Right cardiac atrium (tissue), 5 donors: ENCODE measurements at regions not wholly inside any gene's neighbourhood (a gene's known extent, or its start where the extent isn't known, plus 50 kb on each side); places are given as distances from the start of the nearest gene placed in this dataset.
"Not testable (repeated sequence)": the region's sequence is repeated elsewhere in the genome, so short reads cannot be mapped to it uniquely, and the experiment has no call there.

Experiments used
- ATAC-seq, 2 donors: fragments of 200-7000 bp; cut with Tn5 transposase; one replicate each; pipeline versions ENCODE4 v1.8.0 to v1.9.1; 2020; ENCODE audit warnings: moderate library complexity in 2 of 2, mild to moderate bottlenecking in 1 of 2
- DNase-seq, 3 donors: peaks; one replicate each; pipeline ENCODE4 v3.0.0-alpha.2; 2020
- H3K27ac ChIP-seq: one replicate; pipeline ENCODE4 v1.5.1; 2013; ENCODE audit warnings: mild to moderate bottlenecking, low read length, control low read depth, moderate library complexity
- H3K27me3 ChIP-seq: one replicate; pipeline ENCODE4 v1.6.1; 2013; ENCODE audit not compliant: control insufficient read depth, insufficient read depth
- H3K4me1 ChIP-seq: one replicate; pipeline ENCODE4 v1.6.1; 2013; ENCODE audit warnings: low read length; ENCODE audit not compliant: control insufficient read depth, insufficient read depth
- H3K4me3 ChIP-seq: one replicate; pipeline ENCODE4 v1.5.1; 2013; ENCODE audit warnings: low read length, control low read depth
- H3K9me3 ChIP-seq: one replicate; pipeline ENCODE4 v1.6.1; 2013; ENCODE audit warnings: low read length; ENCODE audit not compliant: control insufficient read depth
- WGBS: extraction: QIAGEN DNeasy Blood & Tissue Kit; methylation state at CpG from one replicate; pipeline ENCODE4 v1.1.7; 2013; 5-methylcytosine and 5-hydroxymethylcytosine counted together
- intact Hi-C, 4 donors: fragments of 100-400 bp; cut with DNase I; formaldehyde crosslinking; loops; one replicate each; pipeline versions ENCODE4 v1.11.0 to v1.14.0; 2022 to 2023
- donor health status: healthy with polysubstance abuse.
- donor health status: DM: no; HTN: yes; CAD: no.
- donor health status: DM: no; HTN: no; CAD: no.
- donor health status: DM: no; HTN: yes; CAD: no; lungs with severe emphysema.
- donor health status: DM: yes; HTN: yes; CAD: no.

DNA sequence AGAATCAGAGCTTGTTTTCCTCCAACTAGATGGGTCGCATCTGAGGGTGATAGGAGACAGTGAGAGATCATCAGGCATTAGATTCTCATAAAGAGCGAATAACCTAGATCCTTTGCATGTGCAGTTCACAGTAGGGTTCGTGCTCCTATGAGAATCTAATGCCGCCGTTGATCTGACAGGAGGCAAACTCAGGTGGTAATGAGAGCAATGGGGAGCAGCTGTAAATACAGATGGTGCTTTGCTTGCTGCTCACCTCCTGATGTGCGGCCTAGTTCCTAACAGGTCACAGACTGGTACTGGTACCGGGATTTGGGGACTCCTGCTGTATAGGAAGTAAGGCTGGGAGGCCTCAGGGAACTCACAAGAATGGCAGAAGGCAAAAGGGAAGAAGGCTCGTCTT lies 276.5 kb downstream of the FAT4 start:
- no peak for ATAC-seq
- H3K9me3 ChIP-seq, result no peaks in the 10 kb centered on the region
- no peak overlapping the region for H3K27ac ChIP-seq
- H3K4me3 ChIP-seq, result no peak overlapping the region
- intact Hi-C loops, result no loop called here
- 96% methylated on average over 8 of the region's 8 CpGs for WGBS
- DNase-seq, result no peak
- H3K4me1 ChIP-seq, result no peaks in the 10 kb centered on the region
- no peaks in the 10 kb centered on the region for H3K27me3 ChIP-seq

DNA sequence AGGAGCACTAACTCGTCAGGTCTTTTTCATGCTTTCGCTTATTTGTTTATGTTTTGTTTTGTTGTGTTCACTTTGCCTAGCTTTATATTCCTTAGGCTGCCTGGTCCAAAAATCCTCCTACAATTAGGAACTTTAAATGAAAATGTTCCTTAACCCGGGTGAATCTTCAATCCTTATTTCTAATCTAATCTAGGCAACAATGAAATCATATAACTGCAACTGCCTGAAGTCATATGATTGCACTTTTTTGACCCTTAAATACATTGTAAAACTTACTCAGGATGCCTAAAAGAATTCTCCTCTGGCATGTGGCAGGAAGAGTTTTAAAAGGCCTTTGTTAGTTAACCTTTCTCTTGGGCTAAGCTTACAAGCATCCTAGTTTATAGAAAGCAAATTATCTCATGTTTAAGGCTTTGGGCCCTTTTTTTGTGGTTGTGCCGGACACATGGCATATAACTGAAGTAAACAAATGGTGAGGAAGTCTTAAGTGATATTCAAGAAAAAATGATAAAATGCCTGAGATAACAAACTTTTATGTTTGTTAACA lies 279.4 kb downstream of the FAT4 start:
- Histone ChIP-seq H3K4me1 (no peaks in the 10 kb centered on the region), H3K27ac (no peak overlapping the region), H3K4me3 (no peak overlapping the region), H3K27me3 (no peaks in the 10 kb centered on the region), H3K9me3 (no peaks in the 10 kb centered on the region)
- DNase-seq, result no peak
- no peak for ATAC-seq
- 81% methylated on average over 4 of the region's 4 CpGs for WGBS
- intact Hi-C loops, result no loop called here

DNA sequence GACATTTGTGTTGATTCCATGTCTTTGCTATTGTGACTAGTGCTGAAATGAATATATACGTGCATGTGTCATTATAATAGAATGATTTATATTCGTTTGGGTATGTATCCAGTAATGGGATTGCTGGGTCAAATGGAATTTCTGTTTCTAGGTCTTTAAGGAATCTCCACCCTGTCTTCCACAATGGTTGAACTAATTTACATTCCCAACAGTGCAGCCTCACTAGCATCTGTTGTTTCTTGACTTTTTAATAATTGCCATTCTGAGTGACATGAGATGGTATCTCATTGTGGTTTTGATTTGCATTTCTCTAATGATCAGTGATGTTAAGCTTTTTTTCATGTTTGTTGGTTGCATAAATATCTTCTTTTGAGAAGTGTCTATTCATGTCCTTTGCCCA lies 291.2 kb downstream of the FAT4 start:
- H3K27me3 ChIP-seq, H3K27ac ChIP-seq, H3K9me3 ChIP-seq, ATAC-seq, H3K4me1 ChIP-seq, DNase-seq, H3K4me3 ChIP-seq, intact Hi-C loops: not testable (repeated sequence)
- 89% methylated on average over 2 of the region's 2 CpGs for WGBS

DNA sequence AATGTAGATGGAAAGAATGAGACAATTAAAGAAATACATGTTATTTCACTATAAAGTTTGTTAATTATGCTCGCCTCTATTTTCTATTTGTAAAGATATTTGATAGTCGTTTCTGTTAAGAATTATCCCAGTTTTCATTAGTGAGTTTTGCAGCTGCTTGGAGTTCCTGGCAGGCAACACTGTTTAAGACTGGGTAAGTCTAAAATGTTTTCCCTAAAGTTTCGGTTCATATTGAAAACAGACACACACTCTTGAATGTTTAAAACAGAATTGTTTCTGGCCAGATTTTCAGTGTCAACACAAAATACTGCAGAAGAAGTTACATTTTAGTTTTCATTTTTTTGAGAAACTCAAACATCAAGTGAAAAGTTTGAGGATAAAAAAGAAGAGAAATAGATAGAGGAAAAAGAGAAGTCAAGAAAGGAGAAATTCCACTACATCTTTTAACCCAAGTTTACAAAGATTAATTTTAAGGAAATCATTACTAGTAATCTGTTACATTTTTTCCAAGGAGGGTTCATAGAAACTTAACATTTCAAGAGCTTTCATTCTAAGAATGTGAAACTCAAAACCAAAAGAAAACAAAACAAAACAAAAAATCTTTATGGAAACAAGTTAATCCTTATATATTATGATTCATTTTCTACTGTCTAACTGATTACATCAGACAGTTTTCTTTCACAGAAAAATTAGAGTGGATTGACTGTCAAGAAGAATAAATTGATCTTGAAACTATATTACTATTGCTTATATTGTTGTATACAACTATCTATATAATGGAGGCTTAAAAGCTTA lies 305.5 kb downstream of the FAT4 start:
- DNase-seq (peak in 1 of 3 donors; percentile 7), ATAC-seq (no peak)
- no peak overlapping the region for H3K4me3 ChIP-seq
- intact Hi-C loops, result no loop called here
- H3K9me3 ChIP-seq, result no peaks in the 10 kb centered on the region
- H3K4me1 ChIP-seq, result no peaks in the 10 kb centered on the region
- WGBS, result 41% methylated on average over 3 of the region's 3 CpGs
- H3K27me3 ChIP-seq, result no peaks in the 10 kb centered on the region
- no peak overlapping the region for H3K27ac ChIP-seq

DNA sequence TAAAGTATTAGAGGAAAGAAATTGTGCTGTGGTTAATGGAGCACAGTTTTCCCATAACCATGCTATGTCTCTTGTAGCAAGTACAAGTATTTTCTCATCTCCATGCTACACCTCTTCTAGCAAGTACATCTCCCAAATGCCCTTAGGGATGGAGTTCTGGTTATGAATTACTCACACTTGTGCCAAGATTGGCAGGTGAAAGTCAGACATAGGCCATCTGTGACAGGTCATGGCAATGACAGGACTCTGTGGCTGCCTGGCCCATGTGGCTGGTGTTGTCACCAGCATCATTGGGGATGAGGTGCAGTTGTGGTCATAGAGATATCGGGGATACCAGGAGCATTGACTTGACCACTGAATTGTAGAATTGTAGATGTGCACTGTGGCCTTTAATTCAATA lies 310.2 kb downstream of the FAT4 start:
- Histone ChIP-seq H3K27me3 (no peaks in the 10 kb centered on the region), H3K27ac (no peak overlapping the region), H3K4me3 (no peak overlapping the region), H3K4me1 (no peaks in the 10 kb centered on the region), H3K9me3 (no peaks in the 10 kb centered on the region)
- intact Hi-C loops, result no loop called here
- 92% methylated on average over 1 of the region's 1 CpG for WGBS
- no peak for ATAC-seq
- DNase-seq, result no peak

DNA sequence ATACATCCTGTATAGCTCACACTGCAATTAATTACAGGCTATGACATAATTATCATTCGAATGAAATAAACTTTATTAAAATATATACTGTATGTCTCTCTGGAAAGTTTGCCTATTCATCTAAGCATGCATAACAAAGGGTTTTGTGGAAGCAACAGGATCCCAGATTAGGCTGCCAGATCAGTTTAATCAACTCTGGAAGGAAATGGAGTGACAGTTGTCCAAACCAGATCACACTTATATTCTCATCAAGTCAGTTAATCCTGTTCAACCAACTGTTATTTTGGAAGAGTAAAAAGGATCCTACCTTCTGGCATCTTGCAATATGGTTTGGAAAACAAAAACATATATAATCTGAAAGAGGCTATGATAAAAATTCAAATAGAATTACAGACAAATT lies 312.2 kb downstream of the FAT4 start:
- Histone ChIP-seq H3K4me1 (no peaks in the 10 kb centered on the region), H3K9me3 (no peaks in the 10 kb centered on the region), H3K4me3 (no peak overlapping the region), H3K27ac (no peak overlapping the region), H3K27me3 (no peaks in the 10 kb centered on the region)
- ATAC-seq (no peak), DNase-seq (no peak)
- intact Hi-C loops, result no loop called here
- 51% methylated on average over 1 of the region's 1 CpG for WGBS

DNA sequence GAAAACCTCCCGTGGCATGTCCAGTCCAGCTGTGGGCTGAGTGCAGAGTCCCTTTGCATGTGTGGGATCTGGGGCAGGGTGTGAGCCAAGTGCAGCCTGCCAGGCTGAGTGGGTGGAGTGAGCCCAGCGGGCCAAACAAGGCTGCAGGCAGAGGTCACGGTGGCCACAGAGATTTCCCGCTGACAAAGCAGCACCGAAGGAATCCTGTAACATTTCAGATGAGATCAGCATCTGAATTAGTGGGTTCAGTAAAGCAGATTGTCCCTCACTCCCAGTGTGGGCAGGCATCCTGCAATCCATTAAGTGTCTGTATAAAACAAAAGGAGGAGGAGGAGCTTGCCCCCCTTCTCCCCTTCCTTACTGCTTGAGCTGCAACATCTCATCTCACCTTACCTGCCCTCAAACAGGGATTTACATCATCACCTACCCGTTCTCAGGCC lies 324.4 kb downstream of the FAT4 start:
- DNase-seq, result peak; percentile 53 to 84 (median 78)
- H3K4me3 ChIP-seq, result no peak overlapping the region
- intact Hi-C loops, result no loop called here
- ATAC-seq, result peak; percentile 95 to 97
- H3K9me3 ChIP-seq, result no peaks in the 10 kb centered on the region
- H3K4me1 ChIP-seq, result no peaks in the 10 kb centered on the region
- 28% methylated on average over 6 of the region's 6 CpGs for WGBS
- no peak overlapping the region for H3K27ac ChIP-seq
- H3K27me3 ChIP-seq, result no peaks in the 10 kb centered on the region

DNA sequence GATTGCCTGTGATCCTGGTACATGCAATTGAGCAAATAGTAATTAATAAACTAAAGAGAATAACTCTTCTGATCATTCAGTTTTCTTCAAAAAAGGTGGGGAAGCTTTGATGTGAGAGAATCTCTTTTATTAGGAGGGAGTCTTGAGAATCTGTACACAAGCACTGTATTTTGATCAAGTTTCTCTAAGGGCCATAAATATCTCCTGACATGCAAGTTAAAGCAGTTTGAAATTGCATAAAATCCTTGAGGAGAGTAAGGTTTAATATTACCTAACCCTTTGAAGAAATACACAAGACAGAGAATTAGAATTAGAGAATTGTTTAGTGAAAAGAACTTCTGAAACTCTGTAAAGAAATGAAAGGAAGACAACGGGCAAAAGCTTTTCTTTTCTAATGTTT lies 326.9 kb downstream of the FAT4 start:
- no peak overlapping the region for H3K4me3 ChIP-seq
- no peaks in the 10 kb centered on the region for H3K27me3 ChIP-seq
- DNase-seq (no peak), ATAC-seq (no peak)
- WGBS, result 61% methylated on average over 1 of the region's 1 CpG
- H3K27ac ChIP-seq, result no peak overlapping the region
- no peaks in the 10 kb centered on the region for H3K9me3 ChIP-seq
- intact Hi-C loops, result no loop called here
- H3K4me1 ChIP-seq, result no peaks in the 10 kb centered on the region

DNA sequence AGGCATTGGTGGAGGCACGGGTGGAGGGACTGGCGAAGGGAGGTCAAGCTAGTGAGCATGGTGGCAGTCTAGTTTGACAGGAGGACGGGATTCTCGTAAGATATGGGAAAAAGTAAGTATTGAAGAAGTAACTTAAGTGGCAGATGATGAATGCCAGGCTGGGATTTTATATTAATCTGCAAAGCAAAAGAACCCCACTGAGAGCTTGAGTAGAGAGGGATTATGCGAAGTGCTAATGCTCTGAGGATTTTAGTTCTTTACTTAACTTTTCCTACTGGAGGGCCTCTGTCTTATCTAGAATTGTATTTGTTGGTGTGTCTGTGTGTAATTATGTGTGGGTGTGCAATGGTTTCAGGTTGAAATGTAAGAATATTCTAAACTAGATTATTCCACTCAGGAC lies 327.9 kb downstream of the FAT4 start:
- H3K9me3 ChIP-seq, result no peaks in the 10 kb centered on the region
- DNase-seq, result no peak
- no peaks in the 10 kb centered on the region for H3K4me1 ChIP-seq
- ATAC-seq, result no peak
- H3K27ac ChIP-seq, result no peak overlapping the region
- WGBS, result 94% methylated on average over 5 of the region's 5 CpGs
- H3K4me3 ChIP-seq, result no peak overlapping the region
- intact Hi-C loops, result no loop called here
- no peaks in the 10 kb centered on the region for H3K27me3 ChIP-seq

DNA sequence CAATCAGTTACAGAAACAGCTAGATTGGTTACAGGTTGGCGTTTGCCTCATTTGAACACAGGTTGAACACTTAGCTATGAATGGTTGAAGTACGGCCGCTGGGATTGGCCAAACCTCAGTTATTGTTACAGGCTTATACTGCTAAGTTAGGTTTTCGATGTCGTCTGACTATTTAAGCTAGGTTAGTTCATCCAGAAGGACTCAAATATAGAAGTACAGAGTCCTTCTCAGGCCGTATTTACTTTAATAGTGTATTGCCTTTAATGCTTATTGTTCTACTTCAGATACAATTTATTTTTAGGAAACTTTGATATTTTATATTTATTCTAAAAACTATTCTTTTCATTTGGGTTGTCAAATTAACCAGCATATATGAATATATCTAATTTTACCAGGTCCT lies 334.7 kb downstream of the FAT4 start:
- Histone ChIP-seq H3K27ac (no peak overlapping the region), H3K4me1 (no peaks in the 10 kb centered on the region), H3K27me3 (no peaks in the 10 kb centered on the region), H3K4me3 (no peak overlapping the region), H3K9me3 (no peaks in the 10 kb centered on the region)
- no peak for DNase-seq
- no peak for ATAC-seq
- 96% methylated on average over 6 of the region's 6 CpGs for WGBS
- intact Hi-C loops, result no loop called here

DNA sequence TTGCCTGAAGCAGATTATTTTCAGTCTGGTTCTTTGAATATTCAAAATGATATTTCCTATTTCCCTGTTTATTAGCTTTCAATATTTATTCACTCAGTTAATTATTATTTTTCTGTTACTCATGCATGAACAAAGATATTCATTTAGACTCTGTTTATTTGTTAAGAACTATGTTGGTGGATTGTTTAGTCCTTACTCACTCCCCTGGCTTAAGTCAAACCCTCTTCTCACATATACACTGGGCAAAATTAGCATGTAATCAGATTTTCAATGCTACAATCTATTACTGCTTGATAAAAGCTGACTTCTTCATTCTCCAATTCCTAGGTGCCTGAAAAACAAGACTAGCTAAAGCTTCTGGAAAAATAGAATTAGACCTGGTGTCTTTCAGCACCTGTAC lies 335.8 kb downstream of the FAT4 start:
- Histone ChIP-seq H3K27ac (no peak overlapping the region), H3K9me3 (no peaks in the 10 kb centered on the region), H3K4me1 (no peaks in the 10 kb centered on the region), H3K4me3 (no peak overlapping the region), H3K27me3 (no peaks in the 10 kb centered on the region)
- DNase-seq (no peak), ATAC-seq (no peak)
- intact Hi-C loops, result no loop called here
